ES-I3 (cell line): ENCODE measurements at regions not wholly inside any gene's neighbourhood (a gene's known extent, or its start where the extent isn't known, plus 50 kb on each side); places are given as distances from the start of the nearest gene placed in this dataset.

Experiments used
- H3K36me3 ChIP-seq: 2 replicates; pipeline ENCODE4 v1.6.1; 2013; ENCODE audit warnings: mild to moderate bottlenecking, low read length, control low read depth, moderate library complexity; ENCODE audit not compliant: insufficient read depth
- H3K4me1 ChIP-seq: 2 replicates; pipeline ENCODE4 v1.6.1; 2013; ENCODE audit warnings: mild to moderate bottlenecking, control low read depth, low read length; ENCODE audit not compliant: insufficient read depth
- H3K9ac ChIP-seq: 2 replicates; pipeline ENCODE4 v1.6.1; 2013; ENCODE audit warnings: low read depth, mild to moderate bottlenecking, low read length, moderate library complexity
- H3K9me3 ChIP-seq: 2 replicates; pipeline ENCODE4 v1.6.1; 2013; ENCODE audit warnings: mild to moderate bottlenecking, low read length, moderate library complexity; ENCODE audit not compliant: control insufficient read depth, insufficient read depth

- H3K9me3 ChIP-seq, result no peaks in the 10 kb centered on the region
- 0 out of 2 replicates have a peak, but pooled peaks cover 7% of the 10 kb centered on the region for H3K4me1 ChIP-seq
- H3K36me3 ChIP-seq, result no peaks in the 10 kb centered on the region
- no peak overlapping the region for H3K9ac ChIP-seq
These were observed 821.9 kb downstream of the VRK1 start for GRCh38 chr14:97618917-97619690.

GRCh38 chr14:97620066-97620465 lies 822.9 kb downstream of the VRK1 start:
- H3K4me1 ChIP-seq, result 0 out of 2 replicates have a peak, but pooled peaks cover 7% of the 10 kb centered on the region
- H3K9me3 ChIP-seq, result no peaks in the 10 kb centered on the region
- no peak overlapping the region for H3K9ac ChIP-seq
- no peaks in the 10 kb centered on the region for H3K36me3 ChIP-seq

- no peaks in the 10 kb centered on the region for H3K9me3 ChIP-seq
- no peaks in the 10 kb centered on the region for H3K36me3 ChIP-seq
- H3K9ac ChIP-seq, result no peak overlapping the region
- H3K4me1 ChIP-seq, result 0 out of 2 replicates have a peak, but pooled peaks cover 4% of the 10 kb centered on the region
These were observed 827.8 kb downstream of the VRK1 start for GRCh38 chr14:97624985-97625384.

GRCh38 chr14:97625477-97625876 lies 828.3 kb downstream of the VRK1 start:
- H3K4me1 ChIP-seq, result 0 out of 2 replicates have a peak, but pooled peaks cover under 1% of the 10 kb centered on the region
- no peaks in the 10 kb centered on the region for H3K9me3 ChIP-seq
- H3K36me3 ChIP-seq, result no peaks in the 10 kb centered on the region
- no peak overlapping the region for H3K9ac ChIP-seq

GRCh38 chr14:97626088-97626487 lies 828.9 kb downstream of the VRK1 start:
- Histone ChIP-seq H3K9me3 (no peaks in the 10 kb centered on the region), H3K36me3 (no peaks in the 10 kb centered on the region), H3K4me1 (peaks cover 3% of the 10 kb centered on the region; the same call in 1 of the 2 replicates), H3K9ac (no peak overlapping the region)

GRCh38 chr14:97630249-97630648 lies 833.1 kb downstream of the VRK1 start:
- Histone ChIP-seq H3K9ac (no peak overlapping the region), H3K4me1 (peaks cover 27% of the 10 kb centered on the region), H3K36me3 (no peaks in the 10 kb centered on the region), H3K9me3 (no peaks in the 10 kb centered on the region)

- Histone ChIP-seq H3K9ac (no peak overlapping the region), H3K4me1 (peaks cover 36% of the 10 kb centered on the region), H3K9me3 (no peaks in the 10 kb centered on the region), H3K36me3 (no peaks in the 10 kb centered on the region)
These were observed 836.1 kb downstream of the VRK1 start for GRCh38 chr14:97633131-97633738.

- peaks cover 48% of the 10 kb centered on the region for H3K4me1 ChIP-seq
- H3K9me3 ChIP-seq, result no peaks in the 10 kb centered on the region
- H3K9ac ChIP-seq, result no peak overlapping the region
These were observed 837.6 kb downstream of the VRK1 start for GRCh38 chr14:97634751-97635150.

GRCh38 chr14:97638864-97639263 lies 841.7 kb downstream of the VRK1 start:
- no peak overlapping the region for H3K9ac ChIP-seq
- H3K4me1 ChIP-seq, result peaks cover 43% of the 10 kb centered on the region
- H3K36me3 ChIP-seq, result no peaks in the 10 kb centered on the region

More at GRCh38 chr14:97634751-97635150, 837.6 kb downstream of the VRK1 start:
- no peaks in the 10 kb centered on the region for H3K36me3 ChIP-seq

GRCh38 chr14:97640031-97640430 lies 842.8 kb downstream of the VRK1 start:
- H3K4me1 ChIP-seq, result peaks cover 35% of the 10 kb centered on the region
- no peaks in the 10 kb centered on the region for H3K9me3 ChIP-seq
- no peak overlapping the region for H3K9ac ChIP-seq
- no peaks in the 10 kb centered on the region for H3K36me3 ChIP-seq

More at GRCh38 chr14:97638864-97639263, 841.7 kb downstream of the VRK1 start:
- H3K9me3 ChIP-seq, result no peaks in the 10 kb centered on the region

GRCh38 chr14:97641827-97642226 lies 844.6 kb downstream of the VRK1 start:
- peaks cover 35% of the 10 kb centered on the region for H3K4me1 ChIP-seq
- H3K9ac ChIP-seq, result no peak overlapping the region
- H3K36me3 ChIP-seq, result no peaks in the 10 kb centered on the region
- H3K9me3 ChIP-seq, result no peaks in the 10 kb centered on the region

- H3K36me3 ChIP-seq, result no peaks in the 10 kb centered on the region
- H3K9me3 ChIP-seq, result no peaks in the 10 kb centered on the region
These were observed 845.4 kb downstream of the VRK1 start for GRCh38 chr14:97642631-97643030.

GRCh38 chr14:97644365-97644764 lies 847.2 kb downstream of the VRK1 start:
- H3K9me3 ChIP-seq, result no peaks in the 10 kb centered on the region
- no peaks in the 10 kb centered on the region for H3K36me3 ChIP-seq
- H3K4me1 ChIP-seq, result peaks cover 18% of the 10 kb centered on the region
- H3K9ac ChIP-seq, result no peak overlapping the region

More at GRCh38 chr14:97642631-97643030, 845.4 kb downstream of the VRK1 start:
- Histone ChIP-seq H3K9ac (no peak overlapping the region), H3K4me1 (peaks cover 32% of the 10 kb centered on the region)

- Histone ChIP-seq H3K4me1 (peaks cover 7% of the 10 kb centered on the region), H3K9ac (no peak overlapping the region), H3K36me3 (no peaks in the 10 kb centered on the region), H3K9me3 (no peaks in the 10 kb centered on the region)
These were observed 852.6 kb downstream of the VRK1 start for GRCh38 chr14:97649752-97650151.
